OCI-LY7 (cell line): ENCODE measurements at regions not wholly inside any gene's neighbourhood (a gene's known extent, or its start where the extent isn't known, plus 50 kb on each side); places are given as distances from the start of the nearest gene placed in this dataset.

Experiments used
- BruUV-seq: library from RNA; stranded (reverse); fragments of 400-500 nt; replicated peaks from 2 replicates; lab custom pipeline; 2021; lab: Mats Ljungman, UMichigan
- CTCF ChIA-PET: fragments of 300-600 bp; sonication (Branson Sonifier 250); formaldehyde crosslinking; loops from one replicate; lab custom pipeline; 2022; ENCODE audit warnings: antibody characterized with exemption; ENCODE audit not compliant: unreplicated experiment; lab: Charles Lee
- POLR2A ChIA-PET: fragments of 300-600 bp; sonication (Branson Sonifier 250); formaldehyde crosslinking; loops from one replicate; lab custom pipeline; 2022; ENCODE audit warnings: antibody characterized with exemption; lab: Charles Lee
- DNase-seq: peaks from one replicate; pipeline ENCODE4 v3.0.0-alpha.2; 2015; ENCODE audit warnings: low spot score
- H2AFZ ChIP-seq: fragments of 200-600 bp; sonication (generic), shearing (Covaris generic); 2 replicates; pipeline ENCODE4 v1.6.1; 2014; ENCODE audit warnings: mild to moderate bottlenecking, antibody characterized with exemption, low read length, moderate library complexity
- H3K27ac ChIP-seq: fragments of 200-600 bp; sonication (generic); 2 replicates; pipeline ENCODE4 v1.5.1; 2014; ENCODE audit warnings: mixed run types, low read depth, mild to moderate bottlenecking, moderate library complexity, low read length, inconsistent platforms; ENCODE audit not compliant: poor library complexity, severe bottlenecking
- H3K36me3 ChIP-seq: fragments of 200-600 bp; sonication (generic); 2 replicates; pipeline ENCODE4 v1.6.1; 2014; ENCODE audit warnings: mild to moderate bottlenecking, antibody characterized with exemption, low read length, moderate library complexity, mixed read lengths; ENCODE audit not compliant: insufficient read depth
- H3K4me1 ChIP-seq: fragments of 200-600 bp; sonication (generic); 2 replicates; pipeline ENCODE4 v1.5.1; 2014; ENCODE audit warnings: mild to moderate bottlenecking, low read length; ENCODE audit not compliant: insufficient read depth, poor library complexity, severe bottlenecking
- H3K4me2 ChIP-seq: fragments of 200-600 bp; sonication (generic); 2 replicates; pipeline ENCODE4 v1.6.1; 2014; ENCODE audit warnings: mild to moderate bottlenecking, low read length
- H3K4me3 ChIP-seq: fragments of 200-600 bp; sonication (generic); 2 replicates; pipeline ENCODE4 v1.5.1; 2014; ENCODE audit warnings: mild to moderate bottlenecking, low read depth, low read length; ENCODE audit not compliant: poor library complexity, severe bottlenecking
- H3K79me2 ChIP-seq: fragments of 200-600 bp; sonication (generic); 2 replicates; pipeline ENCODE4 v1.6.1; 2016; ENCODE audit warnings: low read depth, mild to moderate bottlenecking, low read length, moderate library complexity, mixed read lengths; ENCODE audit not compliant: insufficient read depth
- H3K9me2 ChIP-seq: fragments of 200-600 bp; sonication (generic); 2 replicates; pipeline ENCODE4 v1.6.1; 2016; ENCODE audit warnings: mild to moderate bottlenecking, low read length, mixed read lengths; ENCODE audit not compliant: insufficient read depth
- H3K9me3 ChIP-seq: fragments of 200-600 bp; sonication (generic); 2 replicates; pipeline ENCODE4 v1.6.1; 2014; ENCODE audit warnings: mild to moderate bottlenecking, mixed run types, low read length, mixed read lengths
- H4K20me1 ChIP-seq: fragments of 200-600 bp; sonication (generic); 2 replicates; pipeline ENCODE4 v1.6.1; 2014; ENCODE audit warnings: mild to moderate bottlenecking, antibody characterized with exemption, low read length, moderate library complexity, mixed read lengths; ENCODE audit not compliant: insufficient read depth
- CTCF ChIP-seq: fragments of 200-600 bp; sonication (generic); conservative IDR thresholded peaks from 2 replicates; pipeline ENCODE4 v1.5.1; 2014; ENCODE audit warnings: mild to moderate bottlenecking, antibody characterized with exemption, low read length, moderate library complexity, mixed read lengths
- EZH2phosphoT487 ChIP-seq: fragments of 200-600 bp; sonication (generic); IDR thresholded peaks from 2 replicates; pipeline ENCODE4 v1.6.1; 2018; ENCODE audit warnings: low read depth, borderline replicate concordance, mild to moderate bottlenecking, mixed run types, antibody characterized with exemption, low read length, moderate library complexity, mixed read lengths
- intact Hi-C: fragments of 100-400 bp; cut with micrococcal nuclease; formaldehyde crosslinking; loops from one replicate; pipeline ENCODE4 v1.10.0; 2022; ENCODE audit not compliant: unreplicated experiment

DNA sequence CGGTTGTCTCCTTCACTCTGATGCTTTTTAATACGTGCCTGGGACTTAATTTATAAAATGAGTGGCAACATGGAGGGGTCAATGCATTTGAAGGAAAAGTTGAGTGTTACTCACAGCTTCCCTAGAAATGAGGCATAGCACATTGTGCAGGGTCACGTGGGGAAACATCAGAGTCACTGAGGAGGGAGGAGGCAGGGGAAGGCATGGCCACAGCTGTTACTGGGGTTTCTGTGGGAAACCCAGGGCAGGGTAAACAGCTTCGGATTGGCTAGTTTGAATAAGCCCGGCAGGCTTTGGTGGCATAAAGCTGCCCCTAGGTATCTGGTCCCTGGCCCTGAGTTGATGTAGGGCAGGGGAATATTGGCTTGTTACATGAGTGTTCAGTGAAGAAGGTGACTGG lies 98.9 kb upstream of the ST8SIA2 start:
- Histone ChIP-seq H3K79me2 (no peaks in the 10 kb centered on the region), H3K4me3 (no peak overlapping the region), H2AFZ (no peak overlapping the region), H3K4me2 (no peak overlapping the region), H3K27ac (no peak overlapping the region), H3K9me2 (no peaks in the 10 kb centered on the region), H3K9me3 (no peaks in the 10 kb centered on the region), H3K4me1 (no peaks in the 10 kb centered on the region), H4K20me1 (no peaks in the 10 kb centered on the region), H3K36me3 (no peaks in the 10 kb centered on the region)
- intact Hi-C loops: no loop called here
- BruUV-seq: no TSS peak
- DNase-seq: no peak
- TF ChIP-seq CTCF: no peak
- TF ChIP-seq EZH2phosphoT487: no peak
- ChIA-PET CTCF (no interaction called here), POLR2A (interaction anchor here (0.8 kb wide), 1 partner anchor 9 kb away, joined by 3 read pairs; no protein-coding TSS in a partner anchor)

DNA sequence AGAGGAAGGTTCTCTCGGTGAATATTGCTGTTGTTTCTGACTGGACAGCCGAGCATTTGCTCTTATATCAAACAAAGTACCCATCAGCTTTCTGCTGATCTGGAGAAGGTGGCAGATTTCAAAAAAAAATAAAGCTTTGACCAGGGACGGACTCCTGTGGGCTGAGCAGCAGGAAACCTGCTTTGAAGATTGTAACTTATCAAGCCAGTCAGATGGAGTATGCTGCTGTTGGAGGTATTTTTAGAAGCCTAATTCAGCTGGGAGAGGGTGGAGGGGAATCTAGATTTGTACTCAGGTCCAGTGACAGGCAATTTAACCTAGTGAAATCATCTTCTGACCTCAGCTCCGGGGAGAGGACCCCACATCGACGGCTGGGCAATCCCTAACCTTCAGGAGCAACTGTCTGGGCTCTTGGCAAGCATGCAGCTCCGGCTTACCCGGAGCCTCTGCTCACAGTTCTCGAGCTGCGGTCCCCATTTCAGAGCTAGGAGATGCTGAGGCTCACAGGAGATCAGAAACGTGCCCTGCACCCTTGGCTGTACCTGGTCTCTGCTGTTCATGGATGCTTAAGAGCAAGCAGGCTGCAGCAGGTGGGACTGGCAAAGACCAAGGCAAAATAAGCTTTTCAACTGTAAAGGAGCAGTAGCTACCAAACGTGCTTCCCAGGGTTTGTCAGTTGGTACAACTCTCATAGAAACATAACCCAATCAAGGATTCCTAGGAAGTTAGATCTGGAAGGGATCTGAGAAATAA lies 89.3 kb upstream of the ST8SIA2 start:
- ChIA-PET CTCF (no interaction called here), POLR2A (interaction anchor here (0.6 kb wide), 1 partner anchor 833 kb away, joined by 4 read pairs; no protein-coding TSS in a partner anchor)
- no TSS peak for BruUV-seq
- Histone ChIP-seq H3K4me2 (no peak overlapping the region), H2AFZ (no peak overlapping the region), H3K36me3 (no peaks in the 10 kb centered on the region), H4K20me1 (no peaks in the 10 kb centered on the region), H3K27ac (no peak overlapping the region), H3K4me1 (no peaks in the 10 kb centered on the region), H3K9me3 (no peaks in the 10 kb centered on the region), H3K79me2 (no peaks in the 10 kb centered on the region), H3K4me3 (no peak overlapping the region), H3K9me2 (no peaks in the 10 kb centered on the region)
- intact Hi-C loops: no loop called here
- TF ChIP-seq EZH2phosphoT487 (no peak), CTCF (no peak)
- no peak for DNase-seq

GRCh38 chr15:92305343-92305742 lies 88.3 kb upstream of the ST8SIA2 start:
- H3K36me3 ChIP-seq: no peaks in the 10 kb centered on the region
- no peaks in the 10 kb centered on the region for H3K9me2 ChIP-seq
- H2AFZ ChIP-seq: no peak overlapping the region
- CTCF ChIA-PET: no interaction called here
- H3K4me1 ChIP-seq: no peaks in the 10 kb centered on the region
- H3K4me2 ChIP-seq: no peak overlapping the region
- H3K27ac ChIP-seq: no peak overlapping the region
- no peaks in the 10 kb centered on the region for H4K20me1 ChIP-seq
- no peak overlapping the region for H3K4me3 ChIP-seq
- H3K9me3 ChIP-seq: no peaks in the 10 kb centered on the region
- BruUV-seq: no TSS peak
- TF ChIP-seq CTCF (no peak), EZH2phosphoT487 (no peak)
- H3K79me2 ChIP-seq: no peaks in the 10 kb centered on the region
- intact Hi-C loops: no loop called here
- POLR2A ChIA-PET: no interaction called here
- no peak for DNase-seq
